Epithelial cell of esophagus (primary cell): ENCODE measurements at regions not wholly inside any gene's neighbourhood (a gene's known extent, or its start where the extent isn't known, plus 50 kb on each side); places are given as distances from the start of the nearest gene placed in this dataset.

Experiments used
- DNase-seq: peaks from one replicate; pipeline ENCODE4 v3.0.0; 2010; ENCODE audit warnings: low read depth
- H3K4me3 ChIP-seq: 2 replicates; pipeline ENCODE4 v1.5.1; 2011; ENCODE audit warnings: mild to moderate bottlenecking, low read length, control low read depth
- CTCF ChIP-seq: IDR thresholded peaks from 2 replicates; pipeline ENCODE4 v1.5.1; 2011; ENCODE audit warnings: low read depth, mild to moderate bottlenecking, low read length, control low read depth, inconsistent platforms; ENCODE audit not compliant: insufficient read depth; ENCODE audit errors: missing control alignments

GRCh38 chr10:3424111-3424851 is 251.7 kb upstream of the PITRM1 start:
- H3K4me3 ChIP-seq: no peak overlapping the region
- peak; percentile 23 for DNase-seq
- TF ChIP-seq CTCF: no peak

- TF ChIP-seq CTCF: no peak
- H3K4me3 ChIP-seq: no peak overlapping the region
- no peak for DNase-seq
These were observed 250.8 kb upstream of the PITRM1 start for GRCh38 chr10:3423384-3423783.

DNA sequence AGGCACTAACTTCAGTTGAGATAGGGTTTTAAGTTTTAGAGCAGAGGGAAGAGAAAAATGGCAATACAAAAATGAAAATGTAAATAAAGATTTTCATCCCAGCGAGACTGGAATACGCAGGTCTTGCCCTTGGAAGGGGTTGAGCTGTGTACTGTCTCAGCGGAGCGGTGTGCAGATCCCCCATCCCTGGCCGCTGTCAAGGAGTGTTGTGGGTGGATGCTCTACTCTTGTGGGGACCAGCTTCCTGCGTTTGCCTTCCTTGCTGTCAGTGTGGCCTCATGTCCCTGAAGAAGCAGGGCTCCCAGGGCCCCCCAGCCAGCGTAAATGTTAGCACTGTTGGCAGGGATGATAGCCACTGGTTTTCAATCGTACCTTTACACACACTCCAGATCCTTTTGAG is 249.7 kb upstream of the PITRM1 start:
- no peak for TF ChIP-seq CTCF
- H3K4me3 ChIP-seq: no peak overlapping the region
- DNase-seq: no peak

DNA sequence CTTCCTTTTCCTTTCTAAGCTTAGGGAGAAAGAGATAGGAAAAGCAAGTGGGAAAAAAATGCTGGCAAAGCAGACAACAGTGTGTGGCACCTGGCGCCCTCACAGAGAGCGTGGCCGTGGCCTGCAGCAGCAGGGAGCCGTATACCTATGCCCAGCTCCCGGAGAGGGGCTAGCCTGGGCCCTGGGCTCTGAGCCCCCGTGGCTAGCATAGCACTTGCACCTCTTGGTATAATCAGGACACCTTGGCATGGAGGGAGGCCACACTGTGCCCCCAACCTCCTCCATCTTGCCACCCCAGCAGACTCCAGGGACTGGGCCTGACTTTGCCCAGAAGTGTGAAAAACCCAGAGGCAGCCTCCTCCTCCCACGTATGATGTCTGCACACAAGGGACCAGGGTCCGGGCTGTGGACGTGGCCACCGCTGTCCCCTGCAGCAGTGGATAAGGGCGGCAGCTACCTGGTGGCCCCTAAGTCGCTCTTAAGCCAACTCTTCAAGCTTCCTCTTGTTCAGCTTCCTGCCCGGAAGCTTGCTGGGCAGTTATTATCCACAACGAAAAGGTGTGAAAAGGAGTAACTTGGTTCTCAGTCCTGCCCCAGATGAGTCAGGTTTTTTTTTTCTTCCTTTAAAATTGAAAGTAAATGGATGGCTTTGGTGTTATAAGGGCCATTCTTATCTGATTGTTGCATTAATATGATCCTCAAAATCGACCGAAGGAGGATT is 249.1 kb upstream of the PITRM1 start:
- DNase-seq: no peak
- no peak for TF ChIP-seq CTCF
- no peak overlapping the region for H3K4me3 ChIP-seq

DNA sequence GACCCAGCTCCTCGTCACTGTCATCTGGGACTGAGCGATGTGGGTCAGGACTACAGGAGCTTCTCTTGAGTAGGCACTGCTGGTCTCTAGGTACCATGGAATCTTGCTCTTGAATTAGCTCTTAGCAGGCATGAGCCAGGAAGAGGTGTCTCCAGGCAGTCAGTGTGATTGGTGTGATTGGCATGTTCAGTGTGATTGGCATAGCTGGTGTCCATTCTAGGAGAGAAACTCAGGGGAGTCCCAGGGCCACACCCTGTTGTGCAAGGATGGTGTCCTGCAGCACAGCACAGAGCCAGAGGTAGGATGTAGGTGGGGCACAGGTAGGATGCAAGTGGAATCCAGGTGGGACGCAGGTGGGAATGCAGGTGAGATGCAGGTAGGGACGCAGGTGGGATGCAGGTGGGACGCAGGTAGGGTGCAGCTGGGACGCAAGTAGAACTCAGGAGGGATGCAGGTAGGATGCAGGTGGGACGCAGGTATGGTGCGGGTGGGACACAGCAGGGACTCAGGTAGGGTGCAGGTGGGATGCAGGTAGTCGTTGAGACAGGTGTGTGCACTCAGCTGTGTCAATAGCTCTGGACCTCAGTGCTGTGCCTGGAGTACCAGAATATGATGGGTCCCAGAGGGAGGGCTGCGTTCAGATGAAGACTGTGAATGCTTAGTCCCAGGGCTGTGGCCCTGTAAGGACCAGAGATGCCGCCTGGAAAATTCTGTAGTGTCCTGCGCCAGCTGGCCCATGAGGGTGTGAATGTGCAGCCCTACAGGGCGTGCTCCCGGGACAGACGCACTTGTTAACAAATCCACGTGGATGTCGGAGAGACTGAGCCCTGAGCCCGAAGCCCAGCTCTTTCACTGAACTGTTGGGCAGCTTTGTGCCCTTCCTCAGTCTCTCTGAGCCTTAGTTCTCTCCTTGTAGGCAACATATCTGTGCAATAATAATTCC is 248.2 kb upstream of the PITRM1 start:
- no peak overlapping the region for H3K4me3 ChIP-seq
- no peak for TF ChIP-seq CTCF
- peak; percentile 28 for DNase-seq

GRCh38 chr10:3419719-3420495 is 247.3 kb upstream of the PITRM1 start:
- no peak for DNase-seq
- H3K4me3 ChIP-seq: no peak overlapping the region
- TF ChIP-seq CTCF: no peak
